Tibial artery (tissue), 4 donors: ENCODE measurements at regions not wholly inside any gene's neighbourhood (a gene's known extent, or its start where the extent isn't known, plus 50 kb on each side); places are given as distances from the start of the nearest gene placed in this dataset.

ENCODE experiments used
- DNase-seq, 2 donors: peaks; one replicate each; pipeline ENCODE4 v3.0.0-alpha.2; 2019
- H3K27ac ChIP-seq, 2 donors: fragments of 200-600 bp; sonication (generic) in 1 of 2; 1 replicate in 1 of 2; 2 replicates in 1 of 2; pipeline ENCODE4 v1.5.1; 2018 to 2019; ENCODE audit warnings: mild to moderate bottlenecking in 1 of 2
- H3K27me3 ChIP-seq, 2 donors: fragments of 200-600 bp; sonication (generic) in 1 of 2; one replicate each; pipeline versions ENCODE4 v1.5.1 to v1.6.0; 2016 to 2019
- H3K36me3 ChIP-seq, 3 donors: fragments of 200-600 bp; sonication (generic) in 2 of 3; one replicate each; pipeline ENCODE4 v1.5.1; 2016 to 2019; ENCODE audit warnings: mild to moderate bottlenecking in 2 of 3
- H3K4me1 ChIP-seq, 4 donors: fragments of 200-600 bp; sonication (generic) in 2 of 4; 1 replicate in 3 of 4; 2 replicates in 1 of 4; pipeline ENCODE4 v1.5.1; 2016 to 2019
- H3K4me3 ChIP-seq, 2 donors: fragments of 200-600 bp; sonication (generic) in 1 of 2; 1 replicate in 1 of 2; 2 replicates in 1 of 2; pipeline ENCODE4 v1.5.1; 2018 to 2019; ENCODE audit warnings: mild to moderate bottlenecking in 2 of 2
- H3K9me3 ChIP-seq, 3 donors: fragments of 200-600 bp; sonication (generic) in 1 of 3; one replicate each; pipeline ENCODE4 v1.5.1; 2016 to 2019
- intact Hi-C: fragments of 100-400 bp; cut with DNase I; formaldehyde crosslinking; loops from one replicate; pipeline ENCODE4 v1.15.0; 2023; ENCODE audit warnings: low total_unique reads
- TF ChIP-seq, protein P1 (sequence below), 2 experiments: fragments of 200-600 bp in 1 of 2; fragments of 450-650 bp in 1 of 2; IDR thresholded peaks; one replicate each; pipeline ENCODE4 v1.5.1; 2017 to 2019; ENCODE audit warnings: antibody characterized with exemption in 2 of 2, mild to moderate bottlenecking in 1 of 2, moderate library complexity in 1 of 2

DNA sequence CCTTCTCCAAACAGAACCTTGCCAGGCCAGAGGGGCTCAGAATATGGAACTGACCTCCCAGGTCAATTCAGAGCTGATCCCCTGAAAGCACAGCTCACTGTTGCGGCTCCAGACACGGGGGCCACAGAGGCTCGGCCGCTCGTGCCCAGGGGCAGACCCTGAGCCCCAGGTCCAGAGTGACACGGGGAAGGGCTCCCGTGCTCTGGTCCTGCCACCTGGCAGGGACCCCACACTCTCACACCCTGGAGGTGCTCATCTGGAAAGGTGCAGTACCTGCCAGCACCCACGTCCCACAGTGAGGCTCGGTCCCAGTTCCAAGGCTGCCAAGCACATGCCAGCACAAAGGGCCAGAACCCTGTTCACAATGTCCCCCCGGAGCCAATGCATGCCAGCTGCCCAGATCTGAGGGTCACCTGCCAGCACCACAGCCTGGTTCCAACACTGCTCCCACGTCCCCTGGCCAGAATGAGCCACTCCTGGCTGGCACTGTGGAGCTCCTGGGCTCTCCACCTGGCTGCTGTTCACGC lies 170.6 kb downstream of the SHANK2 start:
- no peaks in the 10 kb centered on the region for H3K36me3 ChIP-seq
- TF ChIP-seq, protein P1, sequence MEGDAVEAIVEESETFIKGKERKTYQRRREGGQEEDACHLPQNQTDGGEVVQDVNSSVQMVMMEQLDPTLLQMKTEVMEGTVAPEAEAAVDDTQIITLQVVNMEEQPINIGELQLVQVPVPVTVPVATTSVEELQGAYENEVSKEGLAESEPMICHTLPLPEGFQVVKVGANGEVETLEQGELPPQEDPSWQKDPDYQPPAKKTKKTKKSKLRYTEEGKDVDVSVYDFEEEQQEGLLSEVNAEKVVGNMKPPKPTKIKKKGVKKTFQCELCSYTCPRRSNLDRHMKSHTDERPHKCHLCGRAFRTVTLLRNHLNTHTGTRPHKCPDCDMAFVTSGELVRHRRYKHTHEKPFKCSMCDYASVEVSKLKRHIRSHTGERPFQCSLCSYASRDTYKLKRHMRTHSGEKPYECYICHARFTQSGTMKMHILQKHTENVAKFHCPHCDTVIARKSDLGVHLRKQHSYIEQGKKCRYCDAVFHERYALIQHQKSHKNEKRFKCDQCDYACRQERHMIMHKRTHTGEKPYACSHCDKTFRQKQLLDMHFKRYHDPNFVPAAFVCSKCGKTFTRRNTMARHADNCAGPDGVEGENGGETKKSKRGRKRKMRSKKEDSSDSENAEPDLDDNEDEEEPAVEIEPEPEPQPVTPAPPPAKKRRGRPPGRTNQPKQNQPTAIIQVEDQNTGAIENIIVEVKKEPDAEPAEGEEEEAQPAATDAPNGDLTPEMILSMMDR (IDR thresholded peaks at IDR 0.05), result no peak
- peaks cover 0 to 7% (median 0%) of the 10 kb centered on the region in 3 donors for H3K9me3 ChIP-seq
- peaks cover 0 to 13% of the 10 kb centered on the region in 2 donors for H3K27me3 ChIP-seq
- DNase-seq, result no peak
- H3K4me1 ChIP-seq, result no peaks in the 10 kb centered on the region
- no peak overlapping the region for H3K27ac ChIP-seq
- intact Hi-C loops, result no loop called here
- no peak overlapping the region for H3K4me3 ChIP-seq

DNA sequence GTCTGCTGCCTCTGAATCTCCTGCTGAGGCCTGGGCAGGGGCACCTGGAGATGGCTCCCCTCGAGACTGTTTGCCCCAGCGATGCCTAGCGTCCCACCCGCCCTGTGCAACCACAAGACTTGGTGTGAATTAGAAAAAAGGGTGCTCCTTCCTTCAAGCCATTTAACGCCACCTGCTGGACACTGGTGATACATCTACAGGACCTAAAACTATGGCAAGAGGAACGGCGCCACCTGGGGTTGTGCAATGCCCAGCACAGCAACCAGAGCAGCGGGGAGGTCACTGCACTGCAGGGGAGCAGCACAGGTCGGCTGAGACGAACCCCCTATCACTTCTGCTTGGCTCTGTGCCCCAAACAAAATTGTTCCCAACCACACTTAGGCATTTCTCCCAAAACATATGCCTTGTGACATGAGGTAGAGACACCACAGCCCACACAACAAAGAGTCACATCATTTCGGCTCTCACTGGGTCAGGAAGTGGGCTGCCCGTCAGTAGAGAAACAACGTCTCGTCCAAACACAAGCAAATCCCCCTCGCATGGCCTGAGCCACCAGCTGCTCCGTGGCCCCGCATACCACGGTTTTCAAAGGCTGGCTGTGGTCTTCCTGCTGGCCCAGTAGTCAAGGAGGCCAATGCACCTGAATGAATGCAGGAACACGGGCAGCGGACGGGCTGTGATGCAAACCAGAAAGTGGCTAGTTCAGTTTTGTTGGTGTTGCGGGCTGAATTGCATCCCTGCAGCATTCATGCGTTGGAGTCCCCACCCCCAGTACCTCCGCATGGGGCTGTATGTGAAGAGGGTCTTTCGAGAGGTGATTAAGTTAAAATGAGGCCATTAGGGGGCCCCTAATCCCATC lies 171.9 kb downstream of the SHANK2 start:
- H3K27ac ChIP-seq, result no peak overlapping the region
- TF ChIP-seq, protein P1 (IDR thresholded peaks at IDR 0.05), result peak in 1 of 2 experiments; percentile 25
- H3K36me3 ChIP-seq, result no peaks in the 10 kb centered on the region
- H3K27me3 ChIP-seq, result peaks cover 0 to 16% of the 10 kb centered on the region in 2 donors
- no peak overlapping the region for H3K4me3 ChIP-seq
- H3K9me3 ChIP-seq, result peaks cover 0 to 7% (median 0%) of the 10 kb centered on the region in 3 donors
- DNase-seq, result peak in 1 of 2 donors; percentile 44
- intact Hi-C loops, result no loop called here
- no peaks in the 10 kb centered on the region for H3K4me1 ChIP-seq

- peaks cover 0 to 7% (median 0%) of the 10 kb centered on the region in 3 donors for H3K9me3 ChIP-seq
- no peaks in the 10 kb centered on the region for H3K4me1 ChIP-seq
- no peak overlapping the region for H3K27ac ChIP-seq
- TF ChIP-seq, protein P1 (IDR thresholded peaks at IDR 0.05), result no peak
- no peak for DNase-seq
- H3K27me3 ChIP-seq, result peaks cover 0 to 19% of the 10 kb centered on the region in 2 donors
- H3K4me3 ChIP-seq, result no peak overlapping the region
- H3K36me3 ChIP-seq, result no peaks in the 10 kb centered on the region
- intact Hi-C loops, result no loop called here
Observed at GRCh38 chr11:71079795-71080194, 172.6 kb downstream of the SHANK2 start.

DNA sequence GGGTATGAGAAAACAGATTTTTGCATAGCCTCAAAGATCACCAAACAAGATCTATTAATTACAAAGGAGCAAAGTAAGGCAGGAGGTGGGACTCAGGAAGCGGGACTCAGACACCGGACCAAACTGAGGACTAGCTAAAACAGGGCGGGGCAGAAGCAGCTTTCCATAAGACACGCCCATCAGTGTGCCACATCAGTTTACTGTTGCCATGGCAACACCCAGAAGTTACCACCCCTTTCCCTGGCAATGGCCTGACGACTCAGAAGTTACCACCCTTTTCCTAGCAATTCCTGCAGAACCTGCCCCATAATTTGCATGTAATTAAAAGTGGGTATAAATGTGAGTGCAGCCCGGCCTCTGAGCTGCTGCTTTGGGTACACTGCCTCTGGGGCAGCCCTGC lies 173.9 kb downstream of the SHANK2 start:
- Histone ChIP-seq H3K27me3 (peaks cover 0 to 24% of the 10 kb centered on the region in 2 donors), H3K36me3 (no peaks in the 10 kb centered on the region), H3K27ac (no peak overlapping the region), H3K4me3 (no peak overlapping the region), H3K9me3 (peaks cover 0 to 7% (median 0%) of the 10 kb centered on the region in 3 donors), H3K4me1 (no peaks in the 10 kb centered on the region)
- intact Hi-C loops, result no loop called here
- TF ChIP-seq, protein P1 (IDR thresholded peaks at IDR 0.05), result no peak
- no peak for DNase-seq

DNA sequence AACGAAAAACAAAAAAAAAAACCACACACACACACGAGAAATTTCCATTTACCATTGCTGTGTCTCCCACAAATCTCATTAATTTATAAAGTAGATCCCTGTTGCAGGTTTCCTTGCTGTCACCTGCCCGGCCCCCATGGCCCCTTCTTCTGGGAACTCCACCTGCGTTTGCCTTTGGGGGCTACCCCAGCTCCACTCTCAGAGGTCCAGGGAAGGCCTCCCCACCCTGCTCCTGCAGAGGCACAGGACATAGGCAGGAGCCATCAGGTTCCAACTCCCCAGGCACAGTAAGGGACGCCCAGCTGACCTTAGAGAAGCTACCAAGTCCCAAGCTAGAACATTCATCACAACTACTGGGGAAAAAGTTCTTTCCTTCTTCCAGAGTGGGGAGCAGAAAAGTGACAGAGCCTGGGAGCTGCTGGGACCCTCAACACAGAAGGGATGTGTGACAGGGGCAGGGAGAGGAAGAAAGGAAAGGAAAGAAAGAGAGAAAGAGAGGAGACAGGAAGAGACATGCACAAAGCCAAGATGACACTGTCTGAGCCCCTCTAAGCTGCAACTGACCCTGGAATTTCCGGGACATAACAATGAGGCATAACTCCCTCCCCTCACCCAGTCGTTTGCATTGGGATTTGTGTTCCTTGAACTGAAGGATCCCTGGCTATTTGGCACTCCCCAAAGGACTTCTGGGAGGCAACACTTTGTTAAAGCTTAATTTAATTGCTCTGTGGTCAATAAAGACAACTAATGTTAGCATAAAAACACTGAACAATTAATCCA lies 175.7 kb downstream of the SHANK2 start:
- no peak overlapping the region for H3K4me3 ChIP-seq
- intact Hi-C loops, result no loop called here
- peaks cover 0 to 28% of the 10 kb centered on the region in 2 donors for H3K27me3 ChIP-seq
- H3K36me3 ChIP-seq, result no peaks in the 10 kb centered on the region
- TF ChIP-seq, protein P1 (IDR thresholded peaks at IDR 0.05), result no peak
- H3K9me3 ChIP-seq, result peaks cover 0 to 7% (median 0%) of the 10 kb centered on the region in 3 donors
- no peak for DNase-seq
- no peak overlapping the region for H3K27ac ChIP-seq
- H3K4me1 ChIP-seq, result no peaks in the 10 kb centered on the region
